HG03039 (cell line): ENCODE measurements at regions not wholly inside any gene's neighbourhood (a gene's known extent, or its start where the extent isn't known, plus 50 kb on each side); places are given as distances from the start of the nearest gene placed in this dataset.
"Not testable (repeated sequence)": the region's sequence is repeated elsewhere in the genome, so short reads cannot be mapped to it uniquely, and the experiment has no call there.

Experiments used
- ATAC-seq: cut with Tn5 transposase; IDR thresholded peaks from one replicate; pipeline ENCODE4 v1.9.1; 2021; ENCODE audit warnings: mild to moderate bottlenecking, moderate library complexity; ENCODE audit not compliant: unreplicated experiment

GRCh38 chr12:75766263-75767160 is 255.1 kb upstream of the KRR1 start:
- ATAC-seq = no peak

- ATAC-seq = no peak
These were observed 254.0 kb upstream of the KRR1 start for GRCh38 chr12:75765170-75766059.

- no peak for ATAC-seq
These were observed 252.9 kb upstream of the KRR1 start for GRCh38 chr12:75764091-75764841.

GRCh38 chr12:75760573-75761294 is 249.3 kb upstream of the KRR1 start:
- ATAC-seq = no peak

- ATAC-seq = no peak
These were observed 248.6 kb upstream of the KRR1 start for GRCh38 chr12:75759842-75760572.

- ATAC-seq = no peak
These were observed 247.8 kb upstream of the KRR1 start for GRCh38 chr12:75759196-75759595.

GRCh38 chr12:75756771-75757170 is 245.4 kb upstream of the KRR1 start:
- no peak for ATAC-seq

GRCh38 chr12:75756111-75756510 is 244.7 kb upstream of the KRR1 start:
- ATAC-seq = no peak

- ATAC-seq = no peak
These were observed 243.3 kb upstream of the KRR1 start for GRCh38 chr12:75754698-75755097.

GRCh38 chr12:75754141-75754540 is 242.7 kb upstream of the KRR1 start:
- ATAC-seq = no peak

- no peak for ATAC-seq
These were observed 240.5 kb upstream of the KRR1 start for GRCh38 chr12:75751769-75752471.

- ATAC-seq = no peak
These were observed 239.4 kb upstream of the KRR1 start for GRCh38 chr12:75750716-75751306.

GRCh38 chr12:75748990-75749389 is 237.6 kb upstream of the KRR1 start:
- ATAC-seq = not testable (repeated sequence)

- no peak for ATAC-seq
These were observed 236.7 kb upstream of the KRR1 start for GRCh38 chr12:75748136-75748535.

- no peak for ATAC-seq
These were observed 236.2 kb upstream of the KRR1 start for GRCh38 chr12:75747572-75748021.

- ATAC-seq = no peak
These were observed 235.2 kb upstream of the KRR1 start for GRCh38 chr12:75746621-75747020.

- no peak for ATAC-seq
These were observed 233.3 kb upstream of the KRR1 start for GRCh38 chr12:75744607-75745256.

GRCh38 chr12:75742961-75743360 is 231.6 kb upstream of the KRR1 start:
- ATAC-seq = no peak
